Mesothelial cell of epicardium (in vitro differentiated cells): ENCODE measurements at regions not wholly inside any gene's neighbourhood (a gene's known extent, or its start where the extent isn't known, plus 50 kb on each side); places are given as distances from the start of the nearest gene placed in this dataset.

ENCODE experiments used
- DNase-seq, 2 experiments: peaks; one replicate each; pipeline ENCODE4 v3.0.0; 2021; ENCODE audit warnings: low spot score in 2 of 2; ENCODE audit not compliant: unreplicated experiment in 2 of 2
- H3K27ac Mint-ChIP-seq: 2 replicates; pipeline ENCODE4 v1.8.0; 2021; ENCODE audit warnings: mixed read lengths
- H3K27me3 Mint-ChIP-seq: 2 replicates; pipeline ENCODE4 v1.8.0; 2021; ENCODE audit warnings: low read depth, mixed read lengths
- H3K36me3 Mint-ChIP-seq: 2 replicates; pipeline ENCODE4 v1.8.0; 2021; ENCODE audit warnings: mixed read lengths
- H3K4me1 Mint-ChIP-seq: 2 replicates; pipeline ENCODE4 v1.8.0; 2021; ENCODE audit warnings: mixed read lengths
- H3K4me3 Mint-ChIP-seq: 2 replicates; pipeline ENCODE4 v1.8.0; 2021; ENCODE audit warnings: mild to moderate bottlenecking, moderate library complexity, mixed read lengths
- H3K9me3 Mint-ChIP-seq: 2 replicates; pipeline ENCODE4 v1.8.0; 2021; ENCODE audit warnings: mixed read lengths
- CTCF ChIP-seq: fragments of 200-600 bp; sonication (generic); IDR thresholded peaks from one replicate; pipeline ENCODE4 v1.5.0; 2021; ENCODE audit warnings: antibody characterized with exemption; ENCODE audit not compliant: unreplicated experiment

- no peaks in the 10 kb centered on the region for H3K36me3 Mint-ChIP-seq
- no peaks in the 10 kb centered on the region for H3K4me1 Mint-ChIP-seq
- no peaks in the 10 kb centered on the region for H3K9me3 Mint-ChIP-seq
- DNase-seq: no peak
- no peak overlapping the region for H3K4me3 Mint-ChIP-seq
- peaks cover 16% of the 10 kb centered on the region for H3K27me3 Mint-ChIP-seq
- H3K27ac Mint-ChIP-seq: no peak overlapping the region
- no peak for TF ChIP-seq CTCF
Observed at GRCh38 chr14:29351996-29352705, 575.5 kb downstream of the PRKD1 start.

- Mint-ChIP-seq H3K27me3 (peaks cover 19% of the 10 kb centered on the region), H3K36me3 (no peaks in the 10 kb centered on the region), H3K27ac (no peak overlapping the region), H3K4me1 (no peaks in the 10 kb centered on the region), H3K9me3 (no peaks in the 10 kb centered on the region), H3K4me3 (no peak overlapping the region)
- TF ChIP-seq CTCF: no peak
- no peak for DNase-seq
Observed at GRCh38 chr14:29352706-29353080, 575.0 kb downstream of the PRKD1 start.

- no peak for TF ChIP-seq CTCF
- Mint-ChIP-seq H3K4me1 (no peaks in the 10 kb centered on the region), H3K4me3 (no peak overlapping the region), H3K9me3 (no peaks in the 10 kb centered on the region), H3K27me3 (peaks cover 21% of the 10 kb centered on the region), H3K27ac (no peak overlapping the region), H3K36me3 (no peaks in the 10 kb centered on the region)
- no peak for DNase-seq
Observed at GRCh38 chr14:29353513-29353912, 574.1 kb downstream of the PRKD1 start.

GRCh38 chr14:29354486-29354885 is 573.2 kb downstream of the PRKD1 start:
- Mint-ChIP-seq H3K27me3 (peaks cover 24% of the 10 kb centered on the region), H3K4me1 (no peaks in the 10 kb centered on the region), H3K27ac (no peak overlapping the region), H3K4me3 (no peak overlapping the region), H3K9me3 (no peaks in the 10 kb centered on the region), H3K36me3 (no peaks in the 10 kb centered on the region)
- no peak for TF ChIP-seq CTCF
- no peak for DNase-seq

- no peaks in the 10 kb centered on the region for H3K9me3 Mint-ChIP-seq
- no peaks in the 10 kb centered on the region for H3K36me3 Mint-ChIP-seq
- TF ChIP-seq CTCF: no peak
- no peaks in the 10 kb centered on the region for H3K4me1 Mint-ChIP-seq
- peaks cover 24% of the 10 kb centered on the region for H3K27me3 Mint-ChIP-seq
- DNase-seq: no peak
- H3K27ac Mint-ChIP-seq: no peak overlapping the region
- H3K4me3 Mint-ChIP-seq: no peak overlapping the region
Observed at GRCh38 chr14:29355331-29355730, 572.3 kb downstream of the PRKD1 start.

GRCh38 chr14:29355846-29356245 is 571.8 kb downstream of the PRKD1 start:
- H3K27me3 Mint-ChIP-seq: peaks cover 24% of the 10 kb centered on the region
- no peak for DNase-seq
- no peak overlapping the region for H3K27ac Mint-ChIP-seq
- TF ChIP-seq CTCF: no peak
- no peak overlapping the region for H3K4me3 Mint-ChIP-seq
- H3K9me3 Mint-ChIP-seq: no peaks in the 10 kb centered on the region
- H3K36me3 Mint-ChIP-seq: no peaks in the 10 kb centered on the region
- no peaks in the 10 kb centered on the region for H3K4me1 Mint-ChIP-seq
